Epithelial cell of proximal tubule (primary cell): ENCODE measurements at regions not wholly inside any gene's neighbourhood (a gene's known extent, or its start where the extent isn't known, plus 50 kb on each side); places are given as distances from the start of the nearest gene placed in this dataset.
"Not testable (repeated sequence)": the region's sequence is repeated elsewhere in the genome, so short reads cannot be mapped to it uniquely, and the experiment has no call there.

ENCODE experiments used
- DNase-seq: peaks from one replicate; pipeline ENCODE4 v3.0.0-alpha.2; 2011; ENCODE audit warnings: low read depth
- H3K4me3 ChIP-seq: 2 replicates; pipeline ENCODE4 v1.5.1; 2011; ENCODE audit warnings: low read depth, mild to moderate bottlenecking, low read length
- TF ChIP-seq, protein P1 (sequence below): conservative IDR thresholded peaks from 2 replicates; pipeline ENCODE4 v1.5.1; 2012; ENCODE audit warnings: low read depth, mild to moderate bottlenecking, low read length

DNA sequence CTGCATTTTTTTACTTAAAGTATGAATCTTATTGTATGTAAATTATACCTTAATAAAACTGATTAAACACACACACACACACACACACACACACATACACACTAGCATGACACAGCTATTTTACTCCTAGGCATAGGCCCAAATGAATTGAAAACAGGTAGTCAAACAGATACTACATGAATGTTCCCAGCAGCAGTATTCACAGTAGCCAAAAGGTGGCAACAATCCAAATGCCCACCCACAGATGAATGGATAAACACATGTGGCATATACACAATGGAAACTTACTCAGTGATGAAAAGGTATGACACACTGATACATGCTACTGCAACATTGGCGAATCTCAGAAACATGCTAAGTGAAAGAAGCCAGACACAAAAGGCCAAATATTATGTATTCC, 223.5 kb downstream of the CYB561 start:
- TF ChIP-seq, protein P1, sequence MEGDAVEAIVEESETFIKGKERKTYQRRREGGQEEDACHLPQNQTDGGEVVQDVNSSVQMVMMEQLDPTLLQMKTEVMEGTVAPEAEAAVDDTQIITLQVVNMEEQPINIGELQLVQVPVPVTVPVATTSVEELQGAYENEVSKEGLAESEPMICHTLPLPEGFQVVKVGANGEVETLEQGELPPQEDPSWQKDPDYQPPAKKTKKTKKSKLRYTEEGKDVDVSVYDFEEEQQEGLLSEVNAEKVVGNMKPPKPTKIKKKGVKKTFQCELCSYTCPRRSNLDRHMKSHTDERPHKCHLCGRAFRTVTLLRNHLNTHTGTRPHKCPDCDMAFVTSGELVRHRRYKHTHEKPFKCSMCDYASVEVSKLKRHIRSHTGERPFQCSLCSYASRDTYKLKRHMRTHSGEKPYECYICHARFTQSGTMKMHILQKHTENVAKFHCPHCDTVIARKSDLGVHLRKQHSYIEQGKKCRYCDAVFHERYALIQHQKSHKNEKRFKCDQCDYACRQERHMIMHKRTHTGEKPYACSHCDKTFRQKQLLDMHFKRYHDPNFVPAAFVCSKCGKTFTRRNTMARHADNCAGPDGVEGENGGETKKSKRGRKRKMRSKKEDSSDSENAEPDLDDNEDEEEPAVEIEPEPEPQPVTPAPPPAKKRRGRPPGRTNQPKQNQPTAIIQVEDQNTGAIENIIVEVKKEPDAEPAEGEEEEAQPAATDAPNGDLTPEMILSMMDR: no peak
- no peak for DNase-seq
- no peak overlapping the region for H3K4me3 ChIP-seq

- DNase-seq: no peak
- no peak overlapping the region for H3K4me3 ChIP-seq
- TF ChIP-seq, protein P1: no peak
Observed at GRCh38 chr17:63223212-63223911, 222.7 kb downstream of the CYB561 start.

GRCh38 chr17:63224644-63225043, 221.5 kb downstream of the CYB561 start:
- no peak overlapping the region for H3K4me3 ChIP-seq
- DNase-seq: no peak
- TF ChIP-seq, protein P1: no peak

- not testable (repeated sequence) for DNase-seq, H3K4me3 ChIP-seq
Observed at GRCh38 chr17:63226720-63227119, 219.4 kb downstream of the CYB561 start.

GRCh38 chr17:63231015-63231620, 215.0 kb downstream of the CYB561 start:
- H3K4me3 ChIP-seq, DNase-seq: not testable (repeated sequence)

GRCh38 chr17:63232565-63233310, 213.4 kb downstream of the CYB561 start:
- TF ChIP-seq, protein P1: no peak
- no peak for DNase-seq
- H3K4me3 ChIP-seq: no peak overlapping the region

- H3K4me3 ChIP-seq: no peak overlapping the region
- TF ChIP-seq, protein P1: no peak
Observed at GRCh38 chr17:63240106-63240505, 206.0 kb downstream of the CYB561 start.

More at GRCh38 chr17:63240106-63240505, 206.0 kb downstream of the CYB561 start:
- DNase-seq: no peak
